H1 (cell line): ENCODE measurements at regions not wholly inside any gene's neighbourhood (a gene's known extent, or its start where the extent isn't known, plus 50 kb on each side); places are given as distances from the start of the nearest gene placed in this dataset.

Source experiments
- EZH2 ChIP-seq: fragments of 200-600 bp; sonication (generic); IDR thresholded peaks from 2 replicates; pipeline ENCODE4 v1.7.1; 2012; ENCODE audit warnings: low read depth, mild to moderate bottlenecking, moderate library complexity, low read length, inconsistent platforms; ENCODE audit not compliant: severe bottlenecking
- POLR2A ChIP-seq, 2 experiments: IDR thresholded peaks; 1 replicate in 1 of 2; 2 replicates in 1 of 2; pipeline ENCODE4 v1.6.1; 2011; ENCODE audit warnings: low read depth in 2 of 2, low read length in 2 of 2, mild to moderate bottlenecking in 2 of 2; ENCODE audit errors: control extremely low read depth in 1 of 2
- RFX5 ChIP-seq: IDR thresholded peaks from 2 replicates; pipeline ENCODE4 v1.6.1; 2011; ENCODE audit warnings: low read depth, low read length, improper control_type of control experiment, borderline replicate concordance
- SIX5 ChIP-seq: IDR thresholded peaks from 2 replicates; pipeline ENCODE4 v1.6.1; 2011; ENCODE audit warnings: mild to moderate bottlenecking, low read depth, low read length
- SP4 ChIP-seq: IDR thresholded peaks from 2 replicates; pipeline ENCODE4 v1.6.1; 2012; ENCODE audit warnings: low read length, inconsistent platforms
- TF ChIP-seq, protein P1 (sequence below), 3 experiments: IDR thresholded peaks; 1 replicate in 2 of 3; 2 replicates in 1 of 3; pipeline versions ENCODE4 v1.5.1 to v1.6.1; 2011; ENCODE audit warnings: low read length in 3 of 3, mild to moderate bottlenecking in 3 of 3, inconsistent platforms in 2 of 3, low read depth in 1 of 3, moderate library complexity in 1 of 3; ENCODE audit not compliant: insufficient read depth in 1 of 3; ENCODE audit errors: control extremely low read depth in 1 of 3
- TF ChIP-seq, protein P2 (sequence below): IDR thresholded peaks from 2 replicates; pipeline ENCODE4 v1.6.1; 2012; ENCODE audit warnings: inconsistent platforms

GRCh38 chr13:85626603-85627002 is 172.6 kb downstream of the SLITRK6 start:
- TF ChIP-seq SP4 (no peak), SIX5 (no peak), EZH2 (no peak), POLR2A (IDR thresholded peaks at IDR 0.05; ENCODE audit: control extremely low read depth in 1 of 2, low read depth in 2 of 2, low read length in 2 of 2) (no peak), RFX5 (no peak)
- TF ChIP-seq, protein P1, sequence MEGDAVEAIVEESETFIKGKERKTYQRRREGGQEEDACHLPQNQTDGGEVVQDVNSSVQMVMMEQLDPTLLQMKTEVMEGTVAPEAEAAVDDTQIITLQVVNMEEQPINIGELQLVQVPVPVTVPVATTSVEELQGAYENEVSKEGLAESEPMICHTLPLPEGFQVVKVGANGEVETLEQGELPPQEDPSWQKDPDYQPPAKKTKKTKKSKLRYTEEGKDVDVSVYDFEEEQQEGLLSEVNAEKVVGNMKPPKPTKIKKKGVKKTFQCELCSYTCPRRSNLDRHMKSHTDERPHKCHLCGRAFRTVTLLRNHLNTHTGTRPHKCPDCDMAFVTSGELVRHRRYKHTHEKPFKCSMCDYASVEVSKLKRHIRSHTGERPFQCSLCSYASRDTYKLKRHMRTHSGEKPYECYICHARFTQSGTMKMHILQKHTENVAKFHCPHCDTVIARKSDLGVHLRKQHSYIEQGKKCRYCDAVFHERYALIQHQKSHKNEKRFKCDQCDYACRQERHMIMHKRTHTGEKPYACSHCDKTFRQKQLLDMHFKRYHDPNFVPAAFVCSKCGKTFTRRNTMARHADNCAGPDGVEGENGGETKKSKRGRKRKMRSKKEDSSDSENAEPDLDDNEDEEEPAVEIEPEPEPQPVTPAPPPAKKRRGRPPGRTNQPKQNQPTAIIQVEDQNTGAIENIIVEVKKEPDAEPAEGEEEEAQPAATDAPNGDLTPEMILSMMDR (IDR thresholded peaks at IDR 0.05; ENCODE audit: control extremely low read depth in 1 of 3, insufficient read depth in 1 of 3, low read depth in 1 of 3, low read length in 3 of 3): no peak
- TF ChIP-seq, protein P2, sequence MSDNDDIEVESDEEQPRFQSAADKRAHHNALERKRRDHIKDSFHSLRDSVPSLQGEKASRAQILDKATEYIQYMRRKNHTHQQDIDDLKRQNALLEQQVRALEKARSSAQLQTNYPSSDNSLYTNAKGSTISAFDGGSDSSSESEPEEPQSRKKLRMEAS: no peak
